ENCODE measurements at regions not wholly inside any gene's neighbourhood (a gene's known extent, or its start where the extent isn't known, plus 50 kb on each side); places are given as distances from the start of the nearest gene placed in this dataset.

DNA sequence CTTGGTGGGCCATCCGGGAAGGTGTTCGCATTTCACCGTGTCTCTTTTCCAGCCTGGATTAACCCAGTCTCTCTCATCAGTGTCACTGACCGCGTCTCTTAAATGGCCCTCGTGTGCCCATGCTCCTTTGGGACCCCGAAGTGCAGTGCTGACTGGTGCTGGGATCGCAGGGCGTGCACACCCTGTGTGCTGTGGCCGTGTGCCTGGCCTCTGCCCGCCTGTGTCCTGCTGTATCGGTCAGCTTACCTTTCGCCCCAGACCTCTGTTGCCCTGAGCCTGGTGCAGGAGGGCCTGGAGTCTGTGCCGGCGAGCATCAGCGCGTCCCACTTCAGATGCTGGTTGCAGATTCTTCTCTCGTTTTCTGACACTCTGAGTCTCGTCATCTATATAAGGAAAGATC is 68.3 kb upstream of the HGFAC start:
- no peaks in the 10 kb centered on the region for H4K20me1 ChIP-seq (ENCODE audit: insufficient read depth)
- no peaks in the 10 kb centered on the region for H3F3A ChIP-seq (ENCODE audit: insufficient read depth, low read length, poor library complexity, severe bottlenecking)
- H3K79me2 ChIP-seq (replicated peaks; ENCODE audit: insufficient read depth, low read length), result no peaks in the 10 kb centered on the region

DNA sequence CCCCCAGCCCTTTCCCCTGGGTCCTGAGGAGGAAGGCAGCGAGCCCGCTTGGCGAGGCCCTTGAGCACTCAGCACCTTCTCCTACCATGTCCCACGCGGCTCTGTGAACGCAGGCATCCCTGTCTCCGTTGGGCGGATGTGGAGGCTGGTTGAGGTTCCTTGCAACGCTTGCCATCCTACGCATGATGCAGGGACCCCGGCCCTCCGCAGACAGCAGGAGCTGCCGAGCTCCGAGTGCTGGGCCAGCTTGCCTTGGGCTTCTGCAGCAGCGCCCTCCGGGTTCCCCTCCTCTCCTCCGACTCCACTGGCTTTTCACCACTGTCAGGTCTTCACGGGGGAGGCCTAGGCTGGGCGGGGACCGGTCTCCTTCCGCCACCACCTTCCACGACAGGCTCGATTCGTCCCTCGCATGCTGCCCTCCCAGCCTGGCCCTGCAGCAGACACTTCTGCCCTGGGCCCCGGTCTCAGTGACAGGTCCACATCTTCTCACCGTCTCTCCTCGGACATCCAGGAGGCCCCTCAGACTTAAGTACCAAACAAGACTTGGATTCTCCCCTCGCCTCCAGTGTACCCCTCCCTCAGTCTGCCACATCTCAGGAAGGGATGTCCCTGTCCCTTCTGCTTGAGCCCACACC is 67.6 kb upstream of the HGFAC start:
- no peak overlapping the region for H3K4me3 ChIP-seq (ENCODE audit: low read length)
- H3K4me2 ChIP-seq (ENCODE audit: low read length), result no peak overlapping the region
- H3K79me2 ChIP-seq (replicated peaks; ENCODE audit: insufficient read depth, low read length), result no peaks in the 10 kb centered on the region
- no peaks in the 10 kb centered on the region for H3K9me3 ChIP-seq (ENCODE audit: low read length)
- no peak overlapping the region for H2AFZ ChIP-seq (ENCODE audit: low read depth, low read length)
- no peaks in the 10 kb centered on the region for H4K20me1 ChIP-seq (ENCODE audit: insufficient read depth)
- H3F3A ChIP-seq (ENCODE audit: insufficient read depth, low read length, poor library complexity, severe bottlenecking), result no peaks in the 10 kb centered on the region
- TF ChIP-seq POLR2AphosphoS5 (IDR thresholded peaks at IDR 0.05) (no peak), RAD21 (conservative IDR thresholded peaks at IDR 0.05) (no peak), TAF1 (IDR thresholded peaks at IDR 0.05; ENCODE audit: low read depth) (no peak), EP300 (conservative IDR thresholded peaks at IDR 0.05; ENCODE audit: poor library complexity, severe bottlenecking) (no peak), MXI1 (conservative IDR thresholded peaks at IDR 0.05; ENCODE audit: poor library complexity, severe bottlenecking) (no peak), SMC3 (conservative IDR thresholded peaks at IDR 0.05; ENCODE audit: poor library complexity) (no peak), EZH2 (IDR thresholded peaks at IDR 0.05; ENCODE audit: borderline replicate concordance, insufficient read depth, low read length, poor library complexity, severe bottlenecking) (no peak)
- TF ChIP-seq, protein P1, sequence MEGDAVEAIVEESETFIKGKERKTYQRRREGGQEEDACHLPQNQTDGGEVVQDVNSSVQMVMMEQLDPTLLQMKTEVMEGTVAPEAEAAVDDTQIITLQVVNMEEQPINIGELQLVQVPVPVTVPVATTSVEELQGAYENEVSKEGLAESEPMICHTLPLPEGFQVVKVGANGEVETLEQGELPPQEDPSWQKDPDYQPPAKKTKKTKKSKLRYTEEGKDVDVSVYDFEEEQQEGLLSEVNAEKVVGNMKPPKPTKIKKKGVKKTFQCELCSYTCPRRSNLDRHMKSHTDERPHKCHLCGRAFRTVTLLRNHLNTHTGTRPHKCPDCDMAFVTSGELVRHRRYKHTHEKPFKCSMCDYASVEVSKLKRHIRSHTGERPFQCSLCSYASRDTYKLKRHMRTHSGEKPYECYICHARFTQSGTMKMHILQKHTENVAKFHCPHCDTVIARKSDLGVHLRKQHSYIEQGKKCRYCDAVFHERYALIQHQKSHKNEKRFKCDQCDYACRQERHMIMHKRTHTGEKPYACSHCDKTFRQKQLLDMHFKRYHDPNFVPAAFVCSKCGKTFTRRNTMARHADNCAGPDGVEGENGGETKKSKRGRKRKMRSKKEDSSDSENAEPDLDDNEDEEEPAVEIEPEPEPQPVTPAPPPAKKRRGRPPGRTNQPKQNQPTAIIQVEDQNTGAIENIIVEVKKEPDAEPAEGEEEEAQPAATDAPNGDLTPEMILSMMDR (IDR thresholded peaks at IDR 0.05; ENCODE audit: poor library complexity, severe bottlenecking), result no peak
- TF ChIP-seq, protein P2, sequence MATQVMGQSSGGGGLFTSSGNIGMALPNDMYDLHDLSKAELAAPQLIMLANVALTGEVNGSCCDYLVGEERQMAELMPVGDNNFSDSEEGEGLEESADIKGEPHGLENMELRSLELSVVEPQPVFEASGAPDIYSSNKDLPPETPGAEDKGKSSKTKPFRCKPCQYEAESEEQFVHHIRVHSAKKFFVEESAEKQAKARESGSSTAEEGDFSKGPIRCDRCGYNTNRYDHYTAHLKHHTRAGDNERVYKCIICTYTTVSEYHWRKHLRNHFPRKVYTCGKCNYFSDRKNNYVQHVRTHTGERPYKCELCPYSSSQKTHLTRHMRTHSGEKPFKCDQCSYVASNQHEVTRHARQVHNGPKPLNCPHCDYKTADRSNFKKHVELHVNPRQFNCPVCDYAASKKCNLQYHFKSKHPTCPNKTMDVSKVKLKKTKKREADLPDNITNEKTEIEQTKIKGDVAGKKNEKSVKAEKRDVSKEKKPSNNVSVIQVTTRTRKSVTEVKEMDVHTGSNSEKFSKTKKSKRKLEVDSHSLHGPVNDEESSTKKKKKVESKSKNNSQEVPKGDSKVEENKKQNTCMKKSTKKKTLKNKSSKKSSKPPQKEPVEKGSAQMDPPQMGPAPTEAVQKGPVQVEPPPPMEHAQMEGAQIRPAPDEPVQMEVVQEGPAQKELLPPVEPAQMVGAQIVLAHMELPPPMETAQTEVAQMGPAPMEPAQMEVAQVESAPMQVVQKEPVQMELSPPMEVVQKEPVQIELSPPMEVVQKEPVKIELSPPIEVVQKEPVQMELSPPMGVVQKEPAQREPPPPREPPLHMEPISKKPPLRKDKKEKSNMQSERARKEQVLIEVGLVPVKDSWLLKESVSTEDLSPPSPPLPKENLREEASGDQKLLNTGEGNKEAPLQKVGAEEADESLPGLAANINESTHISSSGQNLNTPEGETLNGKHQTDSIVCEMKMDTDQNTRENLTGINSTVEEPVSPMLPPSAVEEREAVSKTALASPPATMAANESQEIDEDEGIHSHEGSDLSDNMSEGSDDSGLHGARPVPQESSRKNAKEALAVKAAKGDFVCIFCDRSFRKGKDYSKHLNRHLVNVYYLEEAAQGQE (IDR thresholded peaks at IDR 0.05; ENCODE audit: borderline replicate concordance), result no peak
- H3K9ac ChIP-seq (ENCODE audit: low read length), result no peak overlapping the region
- no peaks in the 10 kb centered on the region for H3K9me2 ChIP-seq (ENCODE audit: insufficient read depth, low read length)
- no peak overlapping the region for H3K27ac ChIP-seq (ENCODE audit: low read length)
- H3K27me3 ChIP-seq (ENCODE audit: insufficient read depth, low read depth, low read length), result no peaks in the 10 kb centered on the region
- H3K36me3 ChIP-seq (ENCODE audit: insufficient read depth, low read length), result no peaks in the 10 kb centered on the region

More for the DNA sequence above, 68.3 kb upstream of the HGFAC start:
- Histone ChIP-seq H3K27me3 (ENCODE audit: insufficient read depth, low read depth, low read length) (no peaks in the 10 kb centered on the region), H3K9ac (ENCODE audit: low read length) (no peak overlapping the region), H2AFZ (ENCODE audit: low read depth, low read length) (no peak overlapping the region), H3K4me2 (ENCODE audit: low read length) (no peak overlapping the region), H3K36me3 (ENCODE audit: insufficient read depth, low read length) (no peaks in the 10 kb centered on the region), H3K4me3 (ENCODE audit: low read length) (no peak overlapping the region), H3K9me3 (ENCODE audit: low read length) (no peaks in the 10 kb centered on the region), H3K27ac (ENCODE audit: low read length) (no peak overlapping the region), H3K9me2 (ENCODE audit: insufficient read depth, low read length) (no peaks in the 10 kb centered on the region)
- TF ChIP-seq TAF1 (IDR thresholded peaks at IDR 0.05; ENCODE audit: low read depth) (no peak), EP300 (conservative IDR thresholded peaks at IDR 0.05; ENCODE audit: poor library complexity, severe bottlenecking) (no peak), RAD21 (conservative IDR thresholded peaks at IDR 0.05) (no peak), POLR2AphosphoS5 (IDR thresholded peaks at IDR 0.05) (no peak), EZH2 (IDR thresholded peaks at IDR 0.05; ENCODE audit: borderline replicate concordance, insufficient read depth, low read length, poor library complexity, severe bottlenecking) (no peak), SMC3 (conservative IDR thresholded peaks at IDR 0.05; ENCODE audit: poor library complexity) (no peak), MXI1 (conservative IDR thresholded peaks at IDR 0.05; ENCODE audit: poor library complexity, severe bottlenecking) (no peak)
- TF ChIP-seq, protein P2 (IDR thresholded peaks at IDR 0.05; ENCODE audit: borderline replicate concordance), result no peak
- TF ChIP-seq, protein P1 (IDR thresholded peaks at IDR 0.05; ENCODE audit: poor library complexity, severe bottlenecking), result no peak

All from neural cell (in vitro differentiated cells).